K562 (cell line): ENCODE measurements at regions not wholly inside any gene's neighbourhood (a gene's known extent, or its start where the extent isn't known, plus 50 kb on each side); places are given as distances from the start of the nearest gene placed in this dataset.

Experiments used
- ATAC-seq: fragments of 200-7000 bp; cut with Tn5 transposase; 3 replicates; pipeline ENCODE4 v1.9.1; 2020; ENCODE audit warnings: moderate library complexity
- BruUV-seq: library from RNA; stranded (reverse); fragments of 400-500 nt; replicated peaks from 2 replicates; lab custom pipeline; 2021; lab: Mats Ljungman, UMichigan
- CTCF ChIA-PET: fragments of 300-600 bp; formaldehyde crosslinking; extraction: SDS; loops from one replicate; lab custom pipeline; 2021; ENCODE audit warnings: low intra/inter-chr PET ratio; lab: Yijun Ruan, JAX
- POLR2A ChIA-PET: fragments of 300-600, 350-650 bp; sonication (Branson Sonifier 250); formaldehyde crosslinking; extraction: SDS; loops from one replicate; lab custom pipeline; 2021; ENCODE audit warnings: antibody characterized with exemption, inconsistent platforms; lab: Yijun Ruan, JAX
- DNase-seq, 4 experiments: peaks; one replicate each; pipeline versions ENCODE4 v3.0.0 to v3.0.0-alpha.2; 2011 to 2018; ENCODE audit warnings: low spot score in 3 of 4, mixed read lengths in 3 of 4; ENCODE audit errors: extremely low read depth in 1 of 4
- FAIRE-seq: peaks from 2 replicates; lab custom pipeline; 2011; peaks lifted over from hg19 to GRCh38; lab: Jason Lieb, UNC
- H2AFZ ChIP-seq: 2 replicates; pipeline ENCODE4 v1.6.0; 2011; ENCODE audit warnings: low read depth, low read length, control low read depth, inconsistent platforms
- H3K27ac ChIP-seq: fragments of 200-600 bp; 3 replicates; pipeline ENCODE4 v1.8.0; 2011; ENCODE audit warnings: low read depth, mild to moderate bottlenecking, control low read depth, inconsistent platforms, low read length, moderate library complexity, mixed read lengths; ENCODE audit errors: extremely low read depth
- H3K27me3 ChIP-seq, 2 experiments: fragments of 300-600 bp in 1 of 2; 2 replicates in 1 of 2; 3 replicates in 1 of 2; pipeline versions ENCODE4 v1.6.0 to v1.8.0; 2011; ENCODE audit warnings: inconsistent platforms in 2 of 2, low read length in 2 of 2, mild to moderate bottlenecking in 1 of 2, mixed read lengths in 1 of 2, moderate library complexity in 1 of 2; ENCODE audit not compliant: control insufficient read depth in 2 of 2, insufficient read depth in 2 of 2
- H3K36me3 ChIP-seq: fragments of 300-600 bp; 3 replicates; pipeline ENCODE4 v1.8.0; 2011; ENCODE audit warnings: mild to moderate bottlenecking, low read length, inconsistent platforms; ENCODE audit not compliant: control insufficient read depth, insufficient read depth
- H3K4me1 ChIP-seq, 2 experiments: fragments of 200-600 bp in 1 of 2; replicated peaks in 1 of 2; 2 replicates in 1 of 2; 3 replicates in 1 of 2; pipeline versions ENCODE4 v1.5.1 to v1.8.0; 2011; ENCODE audit warnings: inconsistent platforms in 2 of 2, low read length in 2 of 2, mild to moderate bottlenecking in 1 of 2, mixed read lengths in 1 of 2, moderate library complexity in 1 of 2; ENCODE audit not compliant: control insufficient read depth in 2 of 2, insufficient read depth in 2 of 2
- H3K4me2 ChIP-seq: 2 replicates; pipeline ENCODE4 v1.6.1; 2011; ENCODE audit warnings: low read length, control low read depth, inconsistent platforms, mixed read lengths; ENCODE audit not compliant: insufficient read depth
- H3K4me3 ChIP-seq: fragments of 200-600 bp; sonication (generic), shearing (Covaris generic); 2 replicates; pipeline ENCODE4 v1.5.1; 2016; ENCODE audit warnings: control low read depth, inconsistent platforms
- H3K79me2 ChIP-seq: fragments of 200-600 bp; 3 replicates; pipeline ENCODE4 v1.8.0; 2011; ENCODE audit warnings: low read length, inconsistent platforms; ENCODE audit not compliant: control insufficient read depth, insufficient read depth
- H3K9ac ChIP-seq, 2 experiments: 2 replicates each; pipeline versions ENCODE4 v1.6.0 to v1.6.1; 2011; ENCODE audit warnings: low read depth in 2 of 2, low read length in 2 of 2, control low read depth in 1 of 2, inconsistent platforms in 1 of 2, mild to moderate bottlenecking in 1 of 2, mixed read lengths in 1 of 2; ENCODE audit not compliant: insufficient read depth in 1 of 2
- H3K9me1 ChIP-seq: one replicate; pipeline ENCODE4 v1.6.0; 2011; ENCODE audit warnings: inconsistent platforms, mild to moderate bottlenecking, low read length, moderate library complexity; ENCODE audit not compliant: control insufficient read depth, insufficient read depth
- H3K9me3 ChIP-seq: replicated peaks from 2 replicates; pipeline ENCODE4 v1.5.1; 2011; ENCODE audit warnings: low read depth, low read length, inconsistent platforms; ENCODE audit not compliant: control insufficient read depth, insufficient read depth
- H4K20me1 ChIP-seq: replicated peaks from 2 replicates; pipeline ENCODE4 v1.6.1; 2011; ENCODE audit warnings: low read length, inconsistent platforms, mixed read lengths; ENCODE audit not compliant: control insufficient read depth, insufficient read depth
- ARID3A ChIP-seq: IDR thresholded peaks from 2 replicates; pipeline ENCODE4 v1.6.1; 2012; ENCODE audit warnings: low read depth, low read length, improper control_type of control experiment, borderline replicate concordance
- BCOR ChIP-seq: fragments of 450-650 bp; IDR thresholded peaks from 2 replicates; pipeline ENCODE4 v1.6.1; 2016
- CAMTA2 ChIP-seq: fragments of 250-450 bp; sonication (Bioruptor Pico); conservative IDR thresholded peaks from 2 replicates; pipeline ENCODE4 v1.5.1; 2022
- CCAR2 ChIP-seq: fragments of 200-400 bp; formaldehyde crosslinking; IDR thresholded peaks from 2 replicates; pipeline ENCODE4 v1.6.1; 2017; ENCODE audit warnings: mild to moderate bottlenecking, low read depth, low read length
- CEBPB ChIP-seq: fragments of 450-650 bp; IDR thresholded peaks from 2 replicates; pipeline ENCODE4 v1.6.1; 2016; ENCODE audit warnings: missing genetic modification characterization, missing compliant biosample characterization
- DMBX1 ChIP-seq: fragments of 250-450 bp; sonication (Bioruptor Pico); IDR thresholded peaks from 2 replicates; pipeline ENCODE4 v1.8.0; 2022; ENCODE audit warnings: inconsistent platforms, mild to moderate bottlenecking, moderate library complexity, borderline replicate concordance
- ID3 ChIP-seq, 2 experiments: fragments of 250-450 bp in 1 of 2; fragments of 450-650 bp in 1 of 2; sonication (Bioruptor Pico) in 1 of 2; IDR thresholded peaks; 2 replicates each; pipeline versions ENCODE4 v1.6.1 to v1.8.0; 2016 to 2021; ENCODE audit warnings: mild to moderate bottlenecking in 2 of 2, moderate library complexity in 2 of 2, missing compliant biosample characterization in 1 of 2, missing genetic modification characterization in 1 of 2
- ZFX ChIP-seq: sonication (generic); formaldehyde crosslinking; IDR thresholded peaks from 2 replicates; pipeline ENCODE4 v1.8.0; 2022; ENCODE audit warnings: mild to moderate bottlenecking, missing genetic modification reagents, moderate library complexity
- ZMIZ1 ChIP-seq, 2 experiments: fragments of 150-350 bp in 1 of 2; IDR thresholded peaks; 2 replicates each; pipeline ENCODE4 v1.6.1; 2012 to 2016; ENCODE audit warnings: low read depth in 2 of 2, low read length in 2 of 2, mild to moderate bottlenecking in 1 of 2, moderate library complexity in 1 of 2
- ZNF146 ChIP-seq: IDR thresholded peaks from one replicate; pipeline ENCODE4 v1.6.1; 2018; ENCODE audit warnings: missing compliant biosample characterization; ENCODE audit not compliant: unreplicated experiment
- ZNF197 ChIP-seq: fragments of 200-800 bp; sonication (Bioruptor generic); IDR thresholded peaks from 2 replicates; pipeline ENCODE4 v1.6.1; 2016; ENCODE audit warnings: low read depth, missing genetic modification characterization, missing compliant biosample characterization
- ZNF436 ChIP-seq: fragments of 250-450, 450-650 bp; sonication (Bioruptor Pico); formaldehyde crosslinking; IDR thresholded peaks from 2 replicates; pipeline ENCODE4 v1.7.0; 2020; ENCODE audit warnings: mild to moderate bottlenecking
- ZNF740 ChIP-seq, 3 experiments: fragments of 200-800 bp in 1 of 3; sonication (Bioruptor generic) in 1 of 3; sonication (generic) in 1 of 3; formaldehyde crosslinking in 1 of 3; IDR thresholded peaks; 2 replicates each; pipeline versions ENCODE4 v1.6.1 to v1.8.0; 2016 to 2022; ENCODE audit warnings: mild to moderate bottlenecking in 2 of 3, missing compliant biosample characterization in 2 of 3, missing genetic modification characterization in 2 of 3, missing genetic modification reagents in 1 of 3
- ZNF785 ChIP-seq: fragments of 250-450 bp; sonication (Bioruptor Pico); IDR thresholded peaks from 2 replicates; pipeline ENCODE4 v1.4.0; 2020; ENCODE audit warnings: mild to moderate bottlenecking
- WGBS: fragments of 100-300 bp; shearing (Covaris generic); methylation state at CpG from one replicate; pipeline ENCODE4 v1.1.6; 2016; ENCODE audit warnings: low coverage, mixed read lengths; ENCODE audit not compliant: insufficient coverage; ENCODE audit errors: missing lambda C conversion rate; 5-methylcytosine and 5-hydroxymethylcytosine counted together
- in situ Hi-C: fragments of 300-500 bp; cut with MboI; formaldehyde crosslinking; loops from 4 replicates; pipeline ENCODE4 v1.15.0; 2018; ENCODE audit warnings: inconsistent platforms, mixed read lengths
- intact Hi-C: fragments of 100-400 bp; cut with micrococcal nuclease; formaldehyde crosslinking; loops from 2 replicates; pipeline ENCODE4 v1.14.2; 2022

GRCh38 chr18:2325933-2326332, 245.4 kb downstream of the METTL4 start:
- WGBS, result 0% methylated on average over 1 of the region's 1 CpG
- peak overlapping the region in 1 of 2 experiments; percentile 31; a peak in 2 of 4 replicates for H3K9ac ChIP-seq
- peaks cover 4 to 30% of the 10 kb centered on the region in 2 experiments; a peak in 4 of 5 replicates for H3K4me1 ChIP-seq
- intact Hi-C loops (loop anchor here (1.0 to 5.0 kb wide), 2 partner anchors 23 to 331 kb away; partner anchors contain the start of gene SMCHD1), in situ Hi-C loops (no loop called here)
- no TSS peak for BruUV-seq
- H3K9me1 ChIP-seq, result no peaks in the 10 kb centered on the region
- H3K27ac ChIP-seq, result peak overlapping the region; percentile 62
- POLR2A ChIA-PET, result interaction anchor here (0.6 to 2.6 kb wide), 15 partner anchors 10 to 219 kb away, joined by 3 to 16 read pairs (median 3); no protein-coding TSS in a partner anchor
- no peak overlapping the region for H3K4me3 ChIP-seq
- CTCF ChIA-PET, result no interaction called here
- H3K79me2 ChIP-seq, result no peaks in the 10 kb centered on the region
- H3K27me3 ChIP-seq, result no peaks in the 10 kb centered on the region
- ATAC-seq (peak; percentile 56), FAIRE-seq (no peak), DNase-seq (peak in 1 of 4 experiments; percentile 34)
- peak overlapping the region; percentile 75 for H2AFZ ChIP-seq
- no peaks in the 10 kb centered on the region for H3K36me3 ChIP-seq
- peaks cover 6% of the 10 kb centered on the region for H3K9me3 ChIP-seq
- peak overlapping the region; percentile 26; the same call in 1 of the 2 replicates for H3K4me2 ChIP-seq
- H4K20me1 ChIP-seq, result no peaks in the 10 kb centered on the region
- TF ChIP-seq ZNF197 (CRISPR knock-in tag) (peak; percentile 56; the same call in 1 of the 2 replicates), ARID3A (no peak), ZNF146 (CRISPR knock-in tag) (no peak), DMBX1 (CRISPR knock-in tag) (no peak), ZNF785 (CRISPR knock-in tag) (no peak), BCOR (no peak), CCAR2 (no peak), ZNF436 (CRISPR knock-in tag) (no peak), CAMTA2 (CRISPR knock-in tag) (no peak), ZFX (CRISPR knock-in tag) (peak; percentile 33; the same call in 1 of the 2 replicates), ID3 (CRISPR knock-in tag; IDR thresholded peaks at IDR 0.05) (no peak), ID3 (tag; IDR thresholded peaks at IDR 0.05) (peak; percentile 28; the same call in 1 of the 2 replicates), ZNF740 (CRISPR knock-in tag; IDR thresholded peaks at IDR 0.05) (no peak), ZNF740 (tag; IDR thresholded peaks at IDR 0.05) (0 out of 4 replicates have a peak, but pooled peaks of 1 of the 2 experiments have one; percentile 47), ZMIZ1 (IDR thresholded peaks at IDR 0.05; ENCODE audit: low read depth in 2 of 2, low read length in 2 of 2) (no peak), CEBPB (no peak)
